Aorta (tissue), 5 donors: ENCODE measurements at regions not wholly inside any gene's neighbourhood (a gene's known extent, or its start where the extent isn't known, plus 50 kb on each side); places are given as distances from the start of the nearest gene placed in this dataset.
"Not testable (repeated sequence)": the region's sequence is repeated elsewhere in the genome, so short reads cannot be mapped to it uniquely, and the experiment has no call there.

Source experiments
- ATAC-seq: fragments of 200-7000 bp; cut with Tn5 transposase; one replicate; pipeline ENCODE4 v1.9.1; 2022; ENCODE audit warnings: moderate library complexity; ENCODE audit not compliant: low FRiP score
- DNase-seq, 2 donors: peaks; one replicate each; pipeline ENCODE4 v3.0.0-alpha.2; 2020
- H3K27ac ChIP-seq, 2 donors: one replicate each; pipeline ENCODE4 v1.5.1; 2013; ENCODE audit warnings: low read length in 2 of 2, mild to moderate bottlenecking in 2 of 2, moderate library complexity in 2 of 2, control low read depth in 1 of 2, inconsistent platforms in 1 of 2, low read depth in 1 of 2
- H3K27me3 ChIP-seq, 2 donors: one replicate each; pipeline ENCODE4 v1.6.1; 2013; ENCODE audit warnings: control low read depth in 1 of 2, low read length in 1 of 2, mild to moderate bottlenecking in 1 of 2, moderate library complexity in 1 of 2; ENCODE audit not compliant: insufficient read depth in 2 of 2, control insufficient read depth in 1 of 2
- H3K36me3 ChIP-seq, 2 donors: one replicate each; pipeline ENCODE4 v1.6.1; 2013; ENCODE audit warnings: control low read depth in 1 of 2, low read length in 1 of 2, mild to moderate bottlenecking in 1 of 2; ENCODE audit not compliant: insufficient read depth in 2 of 2, control insufficient read depth in 1 of 2
- H3K4me1 ChIP-seq, 2 donors: one replicate each; pipeline ENCODE4 v1.6.1; 2013; ENCODE audit warnings: low read length in 2 of 2, control low read depth in 1 of 2, mild to moderate bottlenecking in 1 of 2, moderate library complexity in 1 of 2; ENCODE audit not compliant: insufficient read depth in 2 of 2, control insufficient read depth in 1 of 2
- H3K4me3 ChIP-seq, 2 donors: one replicate each; pipeline ENCODE4 v1.5.1; 2013; ENCODE audit warnings: low read length in 2 of 2, control low read depth in 1 of 2, mild to moderate bottlenecking in 1 of 2
- H3K9me3 ChIP-seq: one replicate; pipeline ENCODE4 v1.6.1; 2013; ENCODE audit warnings: mild to moderate bottlenecking, low read length; ENCODE audit not compliant: control insufficient read depth
- WGBS, 2 donors: extraction: QIAGEN DNeasy Blood & Tissue Kit; methylation state at CpG; one replicate each; pipeline ENCODE4 v1.1.7; 2013; 5-methylcytosine and 5-hydroxymethylcytosine counted together
- intact Hi-C, 2 donors: fragments of 100-400 bp; cut with DNase I; formaldehyde crosslinking; loops; one replicate each; pipeline versions ENCODE4 v1.14.2 to v1.15.0; 2022
- donor health status: healthy with polysubstance abuse.
- donor health status: Bipolar disorder and iron deficiency.
- donor health status: DM: no; HTN: no; CAD: no.
- donor health status: DM: no; HTN: no; CAD: no.
- donor health status: DM: yes; HTN: yes; CAD: no.

DNA sequence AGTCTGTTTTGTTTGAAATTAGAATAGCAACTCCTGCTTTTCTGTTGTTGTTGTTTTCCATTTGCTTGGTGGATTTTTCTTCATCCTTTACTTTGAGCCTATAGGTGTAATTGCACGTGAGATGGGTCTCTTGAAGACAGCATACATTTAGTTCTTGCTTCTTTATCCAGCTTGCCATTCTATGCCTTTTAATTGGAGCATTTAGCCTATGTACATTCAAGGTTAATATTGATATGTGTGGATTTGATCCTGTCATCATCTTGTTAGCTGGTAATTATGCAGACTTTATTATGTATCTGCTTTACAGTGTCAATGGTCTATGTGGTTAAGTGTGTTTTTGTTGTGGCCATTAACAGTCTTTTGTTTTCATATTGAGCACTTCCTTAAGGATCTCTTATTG, 708.9 kb upstream of the ANKRD30A start:
- Histone ChIP-seq H3K27ac (no peak overlapping the region), H3K36me3 (no peaks in the 10 kb centered on the region), H3K27me3 (no peaks in the 10 kb centered on the region), H3K4me1 (no peaks in the 10 kb centered on the region), H3K9me3 (no peaks in the 10 kb centered on the region), H3K4me3 (no peak overlapping the region)
- intact Hi-C loops: no loop called here
- ATAC-seq (no peak), DNase-seq (no peak)
- WGBS, 2 donors: 46 to 89% methylated on average over 1 of the region's 1 CpG

DNA sequence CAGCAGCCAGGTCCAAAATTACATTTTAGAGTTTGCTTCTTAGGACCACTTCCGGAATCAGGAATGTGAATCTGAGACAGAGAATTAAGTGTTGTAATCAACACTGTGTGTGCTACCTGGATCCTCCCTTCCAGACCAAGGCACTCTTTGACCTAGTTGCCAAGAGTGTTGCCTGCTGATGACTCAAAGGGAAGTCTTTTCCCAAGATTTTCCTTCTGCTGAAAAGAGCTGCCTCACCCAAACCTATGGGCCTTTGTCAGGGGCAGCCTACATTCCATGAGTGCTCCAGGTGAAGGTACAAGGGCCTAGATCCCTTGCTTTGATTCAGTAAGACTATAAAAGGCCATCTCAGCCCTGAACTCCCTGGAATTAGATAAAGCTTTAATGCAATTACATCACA, 712.5 kb upstream of the ANKRD30A start:
- no peaks in the 10 kb centered on the region for H3K27me3 ChIP-seq
- ATAC-seq: no peak
- 94 to 96% methylated on average over 1 of the region's 1 CpG for WGBS, 2 donors
- no peaks in the 10 kb centered on the region for H3K9me3 ChIP-seq
- no peaks in the 10 kb centered on the region for H3K4me1 ChIP-seq
- no peak overlapping the region for H3K27ac ChIP-seq
- intact Hi-C loops: no loop called here
- no peak for DNase-seq
- no peaks in the 10 kb centered on the region for H3K36me3 ChIP-seq
- no peak overlapping the region for H3K4me3 ChIP-seq

DNA sequence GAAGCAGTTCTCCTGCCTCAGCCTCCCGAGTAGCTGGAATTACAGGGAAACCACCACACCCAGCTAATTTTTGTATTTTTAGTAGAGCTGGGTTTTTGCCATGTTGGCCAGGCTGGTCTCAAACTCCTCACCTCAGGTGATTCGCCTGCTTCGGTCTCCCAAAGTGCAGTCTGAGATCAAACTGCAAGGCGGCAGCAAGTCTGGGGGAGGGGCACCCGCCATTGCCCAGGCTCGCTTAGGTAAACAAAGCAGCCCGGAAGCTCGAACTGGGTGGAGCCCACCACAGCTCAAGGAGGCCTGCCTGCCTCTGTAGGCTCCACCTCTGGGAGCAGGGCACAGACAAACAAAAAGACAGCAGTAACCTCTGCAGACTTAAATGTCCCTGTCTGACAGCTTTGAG, 725.2 kb upstream of the ANKRD30A start:
- H3K4me1 ChIP-seq, H3K9me3 ChIP-seq, intact Hi-C loops, H3K27ac ChIP-seq, H3K4me3 ChIP-seq, H3K36me3 ChIP-seq, ATAC-seq, DNase-seq, H3K27me3 ChIP-seq: not testable (repeated sequence)
- WGBS, 2 donors: 90 to 98% methylated on average over 6 to 8 of the region's 8 CpGs

DNA sequence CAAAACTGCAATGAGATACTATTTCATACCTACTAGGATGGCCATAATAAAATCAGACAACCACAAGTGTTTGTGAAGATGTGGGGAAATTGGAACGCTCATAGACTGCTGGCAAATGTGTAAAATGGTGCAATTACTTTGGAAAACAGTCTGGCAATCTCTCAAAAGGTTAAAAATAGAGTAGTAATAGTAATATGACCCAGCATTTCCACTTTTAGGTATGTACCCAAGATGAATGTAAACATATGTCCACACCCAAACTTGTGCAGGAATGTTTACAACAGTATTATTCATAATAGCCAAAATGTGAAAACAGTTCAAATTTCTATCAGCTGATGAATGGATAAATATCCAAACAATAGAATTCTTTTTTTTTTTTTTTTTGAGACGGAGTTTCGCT, 731.6 kb upstream of the ANKRD30A start:
- Histone ChIP-seq H3K4me1 (no peaks in the 10 kb centered on the region), H3K27me3 (no peaks in the 10 kb centered on the region), H3K27ac (no peak overlapping the region), H3K4me3 (no peak overlapping the region), H3K9me3 (no peaks in the 10 kb centered on the region), H3K36me3 (no peaks in the 10 kb centered on the region)
- ATAC-seq (no peak), DNase-seq (no peak)
- 84 to 87% methylated on average over 3 of the region's 3 CpGs for WGBS, 2 donors
- intact Hi-C loops: no loop called here

DNA sequence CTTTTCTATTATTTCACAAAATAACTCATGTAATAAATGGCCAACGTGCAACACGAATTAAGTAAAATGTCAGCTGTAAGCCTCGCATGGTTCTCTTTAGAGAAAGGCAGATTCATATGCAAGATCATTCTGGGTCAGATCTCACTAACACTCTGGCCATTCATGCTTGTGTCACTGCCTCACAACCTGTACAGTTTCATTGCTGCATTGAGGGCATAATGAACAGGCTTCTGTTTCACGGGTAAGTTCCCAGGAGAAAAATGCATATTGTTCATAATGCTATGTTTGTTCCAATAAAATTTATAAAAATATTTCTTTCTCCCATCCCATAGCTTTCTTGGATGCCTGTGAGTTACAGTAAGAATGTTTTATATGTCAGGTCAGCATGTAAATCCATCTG, 734.0 kb upstream of the ANKRD30A start:
- ATAC-seq: no peak
- H3K36me3 ChIP-seq: no peaks in the 10 kb centered on the region
- no peaks in the 10 kb centered on the region for H3K9me3 ChIP-seq
- H3K27ac ChIP-seq: no peak overlapping the region
- 72 to 76% methylated on average over 4 of the region's 4 CpGs for WGBS, 2 donors
- H3K4me3 ChIP-seq: no peak overlapping the region
- no peaks in the 10 kb centered on the region for H3K27me3 ChIP-seq
- no peaks in the 10 kb centered on the region for H3K4me1 ChIP-seq
- no peak for DNase-seq
- intact Hi-C loops: no loop called here

DNA sequence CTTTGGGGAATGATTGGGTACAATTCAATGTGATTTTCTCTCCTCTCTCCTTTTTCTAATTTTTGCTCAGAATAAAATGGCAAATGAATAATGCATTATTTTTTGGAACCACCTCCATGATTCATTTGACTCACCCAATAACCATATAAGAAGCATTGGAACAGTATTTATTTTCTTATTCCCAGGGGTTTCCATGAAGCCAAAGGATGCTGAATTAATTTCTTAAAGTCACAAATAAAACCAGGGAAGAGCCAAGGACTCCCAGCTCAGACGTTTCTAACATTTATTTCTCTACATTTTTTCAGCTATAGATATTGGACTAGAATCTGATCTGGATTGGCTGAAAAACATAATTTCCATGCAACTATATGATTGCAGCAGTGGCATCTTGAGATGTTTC, 735.2 kb upstream of the ANKRD30A start:
- DNase-seq: no peak
- 38 to 53% methylated on average over 1 of the region's 1 CpG for WGBS, 2 donors
- H3K4me3 ChIP-seq: no peak overlapping the region
- H3K27ac ChIP-seq: no peak overlapping the region
- no peaks in the 10 kb centered on the region for H3K27me3 ChIP-seq
- no peaks in the 10 kb centered on the region for H3K9me3 ChIP-seq
- no peaks in the 10 kb centered on the region for H3K4me1 ChIP-seq
- intact Hi-C loops: no loop called here
- ATAC-seq: no peak
- H3K36me3 ChIP-seq: no peaks in the 10 kb centered on the region

DNA sequence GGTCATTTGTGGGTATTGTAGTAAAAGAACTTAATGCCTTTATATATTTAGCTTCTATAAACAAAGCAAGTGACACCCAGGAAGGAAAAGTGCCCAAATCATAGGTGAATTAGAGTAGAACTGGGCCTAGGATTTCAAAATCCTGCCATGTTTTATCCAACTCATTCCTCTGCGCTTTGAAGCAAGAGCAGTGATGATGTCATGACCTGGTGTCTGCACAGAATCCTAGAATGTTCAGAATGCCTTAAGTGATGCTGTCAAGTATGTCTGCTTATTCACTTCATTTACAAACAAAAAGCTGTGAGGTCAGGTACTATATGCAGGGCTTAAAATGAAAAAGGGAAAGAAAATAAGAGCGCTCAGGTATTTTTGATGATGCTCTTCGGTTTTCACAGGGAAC, 737.2 kb upstream of the ANKRD30A start:
- no peaks in the 10 kb centered on the region for H3K27me3 ChIP-seq
- no peak overlapping the region for H3K4me3 ChIP-seq
- no peaks in the 10 kb centered on the region for H3K4me1 ChIP-seq
- no peaks in the 10 kb centered on the region for H3K9me3 ChIP-seq
- 97 to 99% methylated on average over 3 of the region's 3 CpGs for WGBS, 2 donors
- intact Hi-C loops: no loop called here
- no peaks in the 10 kb centered on the region for H3K36me3 ChIP-seq
- H3K27ac ChIP-seq: no peak overlapping the region
- DNase-seq: no peak
- no peak for ATAC-seq

DNA sequence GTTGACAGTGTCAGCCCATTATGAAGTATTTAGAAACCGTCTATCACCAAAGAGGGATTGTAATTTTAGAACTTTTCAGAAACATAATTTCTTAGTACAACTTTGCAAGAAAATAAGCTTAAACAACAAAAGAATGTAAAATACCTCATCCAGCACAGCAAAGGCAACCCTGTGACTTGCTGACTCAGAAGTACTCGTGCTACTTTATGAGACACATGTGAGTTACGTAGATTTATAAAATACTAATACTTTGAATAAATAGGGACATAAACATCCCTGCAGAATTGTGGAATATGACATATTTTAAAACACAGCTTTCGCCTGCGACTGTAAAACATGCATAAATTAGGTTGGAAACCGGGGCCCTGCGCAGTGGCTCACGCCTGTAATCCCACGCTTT, 739.7 kb upstream of the ANKRD30A start:
- Histone ChIP-seq H3K9me3 (no peaks in the 10 kb centered on the region), H3K27me3 (no peaks in the 10 kb centered on the region), H3K4me3 (no peak overlapping the region), H3K36me3 (no peaks in the 10 kb centered on the region), H3K27ac (no peak overlapping the region), H3K4me1 (peaks cover 0 to 3% of the 10 kb centered on the region in 2 donors)
- intact Hi-C loops: no loop called here
- WGBS, 2 donors: 92 to 93% methylated on average over 9 of the region's 9 CpGs
- DNase-seq (no peak), ATAC-seq (no peak)

DNA sequence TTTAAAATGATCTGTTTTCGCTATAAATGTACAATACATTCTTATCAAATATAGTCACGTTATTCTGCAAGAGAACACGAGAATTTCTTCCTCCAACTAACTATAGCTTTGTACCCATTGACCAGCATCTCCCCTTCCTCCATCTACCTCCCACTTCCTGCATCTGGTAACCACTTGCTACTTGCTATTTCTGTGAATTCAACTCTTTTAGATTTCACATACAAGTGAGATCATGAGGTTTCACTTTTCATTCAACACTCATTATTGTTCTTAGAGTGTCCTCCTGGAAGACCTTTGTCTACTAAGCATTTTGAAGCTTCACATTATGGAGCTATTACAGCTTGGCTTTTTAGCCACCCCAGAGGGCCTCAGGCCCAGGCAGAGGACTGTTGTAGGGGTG, 741.3 kb upstream of the FZD8 start:
- intact Hi-C loops: no loop called here
- Histone ChIP-seq H3K4me3 (no peak overlapping the region), H3K27me3 (no peaks in the 10 kb centered on the region), H3K27ac (no peak overlapping the region), H3K36me3 (no peaks in the 10 kb centered on the region), H3K9me3 (no peaks in the 10 kb centered on the region), H3K4me1 (peaks cover 0 to 3% of the 10 kb centered on the region in 2 donors)
- 99% methylated on average over 3 of the region's 3 CpGs for WGBS, 2 donors
- no peak for DNase-seq
- no peak for ATAC-seq
